Mucosa of rectum (tissue), 2 donors: ENCODE measurements at regions not wholly inside any gene's neighbourhood (a gene's known extent, or its start where the extent isn't known, plus 50 kb on each side); places are given as distances from the start of the nearest gene placed in this dataset.

Experiments used
- H3K27ac ChIP-seq, 2 donors: one replicate each; pipeline ENCODE4 v1.7.0; 2013; ENCODE audit warnings: inconsistent platforms in 2 of 2, low read depth in 2 of 2, low read length in 2 of 2
- H3K27me3 ChIP-seq, 2 donors: one replicate each; pipeline ENCODE4 v1.7.0; 2013; ENCODE audit warnings: low read length in 2 of 2; ENCODE audit not compliant: control insufficient read depth in 2 of 2, insufficient read depth in 2 of 2
- H3K36me3 ChIP-seq, 2 donors: one replicate each; pipeline ENCODE4 v1.7.0; 2013; ENCODE audit warnings: low read length in 2 of 2; ENCODE audit not compliant: control insufficient read depth in 2 of 2, insufficient read depth in 2 of 2
- H3K4me1 ChIP-seq, 2 donors: one replicate each; pipeline ENCODE4 v1.7.0; 2013; ENCODE audit warnings: low read length in 2 of 2, mild to moderate bottlenecking in 1 of 2; ENCODE audit not compliant: control insufficient read depth in 2 of 2, insufficient read depth in 2 of 2
- H3K4me3 ChIP-seq, 2 donors: one replicate each; pipeline ENCODE4 v1.7.0; 2013; ENCODE audit warnings: low read length in 2 of 2
- H3K9ac ChIP-seq, 2 donors: one replicate each; pipeline ENCODE4 v1.7.0; 2013; ENCODE audit warnings: low read length in 2 of 2, low read depth in 1 of 2, mild to moderate bottlenecking in 1 of 2
- H3K9me3 ChIP-seq, 2 donors: one replicate each; pipeline ENCODE4 v1.7.0; 2013; ENCODE audit warnings: low read length in 2 of 2; ENCODE audit not compliant: control insufficient read depth in 2 of 2
- donor health status: healthy.
- donor health status: Normal muscosa, but diverticular disease.

DNA sequence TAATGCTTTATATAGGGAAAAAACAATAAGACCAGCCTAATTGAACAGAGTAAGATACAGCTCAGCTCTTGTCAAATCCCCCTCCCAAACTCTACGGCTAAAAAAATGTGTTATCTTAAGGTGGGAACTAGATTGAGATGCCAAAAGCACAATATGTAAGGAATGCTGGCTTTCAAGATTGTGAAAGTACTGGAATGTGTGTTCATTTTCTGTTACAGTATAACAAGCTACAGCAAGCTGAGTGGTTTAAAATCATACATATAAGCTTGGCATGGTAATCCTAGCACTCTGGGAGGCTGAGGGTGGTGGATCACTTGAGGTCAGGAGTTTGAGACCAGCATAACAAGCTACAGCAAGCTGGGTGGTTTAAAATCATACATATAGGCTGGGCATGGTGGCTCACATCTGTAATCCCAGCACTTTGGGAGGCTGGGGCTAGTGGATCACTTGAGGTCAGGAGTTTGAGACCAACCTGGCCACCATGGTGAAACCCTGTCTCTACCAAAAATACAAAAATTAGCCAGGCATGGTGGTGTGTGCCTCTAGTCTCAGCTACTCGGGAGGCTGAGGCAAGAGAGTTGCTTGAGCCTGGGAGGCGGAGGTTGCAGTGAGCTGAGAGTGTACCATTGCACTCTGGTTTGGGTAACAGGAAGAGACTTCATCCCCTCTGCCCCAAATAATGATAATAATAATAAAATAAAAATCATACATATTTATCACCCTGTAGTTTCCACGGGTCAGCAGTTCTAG lies 297.7 kb downstream of the DOK5 start:
- H3K27me3 ChIP-seq: no peaks in the 10 kb centered on the region
- no peaks in the 10 kb centered on the region for H3K4me1 ChIP-seq
- H3K27ac ChIP-seq: no peak overlapping the region
- no peak overlapping the region for H3K9ac ChIP-seq
- H3K9me3 ChIP-seq: no peaks in the 10 kb centered on the region
- H3K36me3 ChIP-seq: no peaks in the 10 kb centered on the region
- H3K4me3 ChIP-seq: no peak overlapping the region

DNA sequence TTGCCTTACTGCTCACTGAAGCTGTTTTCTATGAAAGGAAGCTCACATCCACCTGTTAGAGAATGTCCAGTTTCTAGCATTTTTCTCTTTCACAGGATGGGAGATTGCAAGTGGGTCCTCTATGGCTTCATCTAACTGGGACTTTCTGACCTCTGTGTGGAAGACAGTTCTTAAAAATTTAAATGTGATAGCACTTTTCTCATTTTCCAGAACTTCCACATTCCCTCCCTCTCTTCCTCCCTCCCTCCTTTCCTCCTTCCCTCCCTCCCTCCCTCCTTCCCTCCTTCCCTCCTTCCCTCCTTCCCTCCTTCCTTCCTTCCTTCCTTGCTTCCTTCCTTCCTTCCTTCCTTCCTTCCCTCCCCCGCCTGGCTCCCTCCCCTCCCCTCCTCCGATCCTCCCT lies 291.1 kb downstream of the DOK5 start:
- Histone ChIP-seq H3K4me3 (no peak overlapping the region), H3K36me3 (no peaks in the 10 kb centered on the region), H3K27me3 (no peaks in the 10 kb centered on the region), H3K27ac (no peak overlapping the region), H3K9ac (no peak overlapping the region), H3K4me1 (no peaks in the 10 kb centered on the region), H3K9me3 (no peaks in the 10 kb centered on the region)

DNA sequence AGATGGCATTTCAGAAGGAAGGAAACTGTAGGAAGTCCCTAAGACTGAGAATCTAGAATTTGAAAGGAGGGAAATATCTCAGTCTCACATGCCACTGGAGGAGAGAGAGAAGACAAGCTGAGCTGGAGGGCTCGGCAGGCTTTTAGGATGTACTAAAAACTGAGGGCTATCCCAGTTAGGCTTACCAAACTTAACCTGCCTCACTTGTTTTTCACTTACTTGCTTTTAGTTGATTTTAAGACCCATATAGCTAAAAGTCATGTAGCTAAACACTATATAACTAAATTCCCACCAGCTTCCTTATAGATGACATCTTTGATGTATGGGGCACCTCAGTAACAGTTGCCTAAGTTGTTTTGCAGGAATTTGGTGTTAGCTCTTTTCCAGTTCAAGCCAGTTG lies 288.0 kb downstream of the DOK5 start:
- Histone ChIP-seq H3K36me3 (no peaks in the 10 kb centered on the region), H3K9ac (no peak overlapping the region), H3K27ac (no peak overlapping the region), H3K4me1 (no peaks in the 10 kb centered on the region), H3K4me3 (no peak overlapping the region), H3K27me3 (no peaks in the 10 kb centered on the region), H3K9me3 (no peaks in the 10 kb centered on the region)

DNA sequence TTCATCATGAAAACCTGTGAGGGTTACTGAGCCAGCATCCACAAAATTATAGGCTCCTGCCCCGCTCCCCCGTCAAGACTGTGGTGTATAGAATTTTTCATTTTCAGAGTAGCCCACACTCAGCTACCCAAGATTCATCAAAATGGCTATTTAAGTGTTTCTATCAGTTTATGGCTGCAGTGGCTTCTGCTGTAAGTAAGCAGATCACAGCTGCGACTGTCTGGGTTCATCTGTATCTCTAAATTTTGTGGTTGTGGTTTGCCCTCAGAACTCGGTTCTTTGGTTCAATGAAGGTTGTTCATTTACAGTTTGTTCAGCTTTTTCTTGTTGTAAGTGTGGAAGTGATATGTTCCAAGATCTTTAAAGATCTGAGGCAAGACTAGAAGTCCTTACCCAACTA lies 284.2 kb downstream of the DOK5 start:
- Histone ChIP-seq H3K9me3 (no peaks in the 10 kb centered on the region), H3K27ac (no peak overlapping the region), H3K36me3 (no peaks in the 10 kb centered on the region), H3K4me3 (no peak overlapping the region), H3K27me3 (no peaks in the 10 kb centered on the region), H3K9ac (no peak overlapping the region), H3K4me1 (no peaks in the 10 kb centered on the region)

DNA sequence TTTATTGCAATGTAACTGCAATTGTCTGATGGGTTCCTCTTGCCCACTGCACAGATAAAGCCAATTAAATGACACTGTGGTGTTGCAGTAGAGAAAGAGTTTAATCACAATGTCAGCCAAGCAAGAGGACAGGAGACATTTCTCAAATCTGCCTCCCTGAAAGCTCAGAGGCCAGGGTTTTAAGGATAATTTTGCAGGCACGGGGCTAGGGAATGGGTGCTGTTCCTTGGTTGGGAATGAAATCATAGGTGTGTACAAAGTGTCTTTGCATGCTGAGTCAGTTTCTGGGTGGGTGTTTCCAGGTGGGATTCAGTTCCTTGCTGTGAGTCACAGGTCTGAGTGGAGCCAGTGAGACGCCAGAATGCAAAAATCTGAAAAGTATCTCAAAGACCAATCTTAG lies 271.4 kb downstream of the DOK5 start:
- Histone ChIP-seq H3K9ac (no peak overlapping the region), H3K9me3 (no peaks in the 10 kb centered on the region), H3K4me1 (no peaks in the 10 kb centered on the region), H3K4me3 (no peak overlapping the region), H3K27ac (no peak overlapping the region), H3K36me3 (no peaks in the 10 kb centered on the region), H3K27me3 (no peaks in the 10 kb centered on the region)

DNA sequence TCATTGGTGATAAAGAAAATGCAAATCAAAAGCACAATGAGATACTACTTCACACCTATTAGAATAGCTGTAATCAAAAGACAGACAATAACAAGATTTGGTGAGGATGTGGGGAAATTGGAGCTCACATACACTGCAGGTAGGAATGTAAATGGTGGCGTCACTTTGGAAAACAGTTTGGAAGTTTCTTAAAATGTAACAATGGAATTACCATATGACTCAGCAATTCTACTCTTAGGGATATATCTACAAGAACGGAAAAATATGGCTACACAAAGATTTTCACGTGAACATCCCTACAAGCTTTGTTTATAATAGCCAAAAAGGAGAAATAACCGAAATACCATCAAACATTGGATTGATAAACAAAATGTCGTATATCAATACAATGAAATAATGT lies 270.4 kb downstream of the DOK5 start:
- Histone ChIP-seq H3K27ac (no peak overlapping the region), H3K4me1 (no peaks in the 10 kb centered on the region), H3K27me3 (no peaks in the 10 kb centered on the region), H3K4me3 (no peak overlapping the region), H3K9ac (no peak overlapping the region), H3K36me3 (no peaks in the 10 kb centered on the region), H3K9me3 (no peaks in the 10 kb centered on the region)

DNA sequence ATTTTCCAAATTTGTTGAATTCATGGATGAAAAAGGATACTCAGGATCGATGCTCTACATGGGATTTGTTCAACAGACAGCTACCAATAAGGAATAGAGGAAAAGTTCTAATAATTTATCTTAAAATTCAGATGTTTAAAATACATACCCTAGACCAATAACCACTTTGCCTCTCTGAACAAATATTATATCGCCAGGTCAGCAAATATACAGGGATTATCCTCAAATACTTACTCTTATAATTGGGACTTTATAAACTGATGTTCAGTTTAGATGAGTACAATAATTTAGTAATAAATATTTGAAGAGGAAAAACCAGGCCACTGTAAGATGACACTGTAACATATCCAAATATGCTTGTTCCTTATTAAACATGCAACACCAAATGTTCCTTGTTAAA lies 268.7 kb downstream of the DOK5 start:
- Histone ChIP-seq H3K4me3 (no peak overlapping the region), H3K4me1 (no peaks in the 10 kb centered on the region), H3K27me3 (no peaks in the 10 kb centered on the region), H3K36me3 (no peaks in the 10 kb centered on the region), H3K9ac (no peak overlapping the region), H3K27ac (no peak overlapping the region), H3K9me3 (no peaks in the 10 kb centered on the region)

DNA sequence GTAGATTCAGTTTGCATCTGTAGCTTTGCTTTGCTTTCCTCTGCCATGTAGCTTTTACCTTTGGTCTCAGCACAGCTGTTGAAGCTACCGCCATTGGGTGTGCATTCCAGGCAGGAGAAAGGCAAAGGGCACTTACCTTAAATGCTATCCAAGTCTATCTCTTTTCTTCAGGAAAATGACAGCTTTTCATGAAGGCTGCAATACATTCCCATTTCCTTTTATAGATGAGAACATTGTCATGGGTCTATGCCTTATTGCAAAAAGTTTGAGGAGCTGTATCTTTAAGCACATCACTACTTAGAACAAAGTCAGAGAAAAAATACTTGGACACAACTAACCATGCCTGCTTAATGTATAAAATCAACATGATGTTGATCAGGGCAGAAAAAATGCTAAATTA lies 266.8 kb downstream of the DOK5 start:
- no peaks in the 10 kb centered on the region for H3K27me3 ChIP-seq
- H3K4me3 ChIP-seq: no peak overlapping the region
- H3K9ac ChIP-seq: no peak overlapping the region
- no peaks in the 10 kb centered on the region for H3K4me1 ChIP-seq
- no peaks in the 10 kb centered on the region for H3K9me3 ChIP-seq
- no peak overlapping the region for H3K27ac ChIP-seq
- no peaks in the 10 kb centered on the region for H3K36me3 ChIP-seq

DNA sequence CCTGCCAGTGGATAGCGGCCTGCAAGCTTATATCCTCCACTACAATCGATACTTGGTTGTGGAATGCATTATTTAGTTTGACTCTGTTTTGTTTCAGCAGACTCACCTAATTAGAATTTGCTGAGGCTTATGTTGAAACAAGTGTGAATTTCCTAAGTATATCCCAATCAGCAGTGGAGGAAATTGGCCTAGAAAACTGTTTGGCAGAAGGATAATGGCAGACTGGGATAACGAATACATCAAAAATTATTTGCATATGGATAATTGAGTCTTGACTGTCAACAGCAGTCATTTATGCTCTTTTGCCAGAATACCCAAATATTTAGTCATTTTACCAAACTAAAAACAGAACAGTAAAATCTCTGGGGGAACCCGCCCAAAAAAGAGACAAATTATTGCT lies 261.0 kb downstream of the DOK5 start:
- Histone ChIP-seq H3K27me3 (no peaks in the 10 kb centered on the region), H3K36me3 (no peaks in the 10 kb centered on the region), H3K4me3 (no peak overlapping the region), H3K9ac (no peak overlapping the region), H3K27ac (no peak overlapping the region), H3K9me3 (no peaks in the 10 kb centered on the region), H3K4me1 (no peaks in the 10 kb centered on the region)

DNA sequence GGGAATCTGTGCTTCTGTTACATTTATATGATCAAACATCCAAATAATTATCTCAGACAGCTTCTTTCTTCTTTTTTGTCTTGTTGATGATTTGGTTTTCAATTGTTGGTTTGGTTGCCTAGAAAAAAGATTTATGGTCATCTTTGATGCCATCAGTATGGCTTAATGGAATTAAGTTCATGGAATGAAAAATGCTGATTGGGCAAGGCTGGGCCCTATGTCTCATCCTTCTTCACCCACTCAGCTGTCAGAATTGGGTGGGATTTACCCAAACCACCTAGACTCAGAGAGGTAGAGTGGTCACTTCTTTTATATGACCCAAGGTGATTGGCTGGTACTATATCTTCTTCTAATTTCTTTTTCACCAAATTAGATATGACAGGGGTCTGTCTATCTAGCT lies 258.3 kb downstream of the DOK5 start:
- no peaks in the 10 kb centered on the region for H3K36me3 ChIP-seq
- no peak overlapping the region for H3K27ac ChIP-seq
- no peaks in the 10 kb centered on the region for H3K4me1 ChIP-seq
- H3K4me3 ChIP-seq: no peak overlapping the region
- no peak overlapping the region for H3K9ac ChIP-seq
- H3K9me3 ChIP-seq: no peaks in the 10 kb centered on the region
- no peaks in the 10 kb centered on the region for H3K27me3 ChIP-seq

DNA sequence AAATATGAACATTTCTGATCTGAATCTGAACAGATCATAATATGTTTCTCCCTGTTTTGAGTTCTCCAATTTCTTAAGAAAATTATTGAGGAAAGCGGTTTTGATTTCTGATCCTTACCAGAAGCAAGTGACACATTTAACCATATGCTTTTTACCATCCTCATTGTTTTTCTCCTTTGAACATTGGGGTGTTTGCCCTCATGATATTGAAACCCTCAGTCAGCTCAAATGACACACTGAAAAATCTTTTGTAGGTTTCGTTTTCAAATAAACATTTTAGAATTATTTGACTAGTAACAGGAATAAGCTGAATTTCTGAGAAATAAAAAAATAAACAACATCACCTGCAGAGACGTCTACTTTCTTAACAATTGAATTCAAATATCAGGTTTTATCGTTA lies 252.1 kb downstream of the DOK5 start:
- Histone ChIP-seq H3K27ac (no peak overlapping the region), H3K36me3 (no peaks in the 10 kb centered on the region), H3K27me3 (no peaks in the 10 kb centered on the region), H3K9ac (no peak overlapping the region), H3K4me1 (no peaks in the 10 kb centered on the region), H3K9me3 (no peaks in the 10 kb centered on the region), H3K4me3 (no peak overlapping the region)
